ENCODE measurements at regions not wholly inside any gene's neighbourhood (a gene's known extent, or its start where the extent isn't known, plus 50 kb on each side); places are given as distances from the start of the nearest gene placed in this dataset.

- TF ChIP-seq EZH2 (IDR thresholded peaks at IDR 0.05; ENCODE audit: insufficient read depth, poor library complexity, severe bottlenecking) (no peak), EZH2phosphoT487 (IDR thresholded peaks at IDR 0.05; ENCODE audit: insufficient read depth, low read depth) (no peak)
Measured at GRCh38 chr11:92869716-92870115, 99.7 kb upstream of the MTNR1B start.

Data from GM23248 (cell line).